Keratinocyte (primary cell): ENCODE measurements at regions not wholly inside any gene's neighbourhood (a gene's known extent, or its start where the extent isn't known, plus 50 kb on each side); places are given as distances from the start of the nearest gene placed in this dataset.

Experiments used
- DNase-seq: peaks from one replicate; pipeline ENCODE4 v3.0.0-alpha.2; 2011; ENCODE audit warnings: low read depth, missing footprints, low spot score
- FAIRE-seq: peaks from 2 replicates; lab custom pipeline; 2011; peaks lifted over from hg19 to GRCh38; lab: Jason Lieb, UNC
- H2AFZ ChIP-seq: 2 replicates; pipeline ENCODE4 v1.6.0; 2012; ENCODE audit warnings: low read length, control low read depth, inconsistent platforms; ENCODE audit not compliant: control insufficient read depth
- H3K27ac ChIP-seq: 2 replicates; pipeline ENCODE4 v1.5.1; 2011; ENCODE audit warnings: low read length; ENCODE audit not compliant: control insufficient read depth, insufficient read depth
- H3K27me3 ChIP-seq: 3 replicates; pipeline ENCODE4 v1.6.0; 2011; ENCODE audit warnings: low read length; ENCODE audit not compliant: control insufficient read depth, insufficient read depth; ENCODE audit errors: extremely low read depth
- H3K36me3 ChIP-seq, 2 experiments: 2 replicates in 1 of 2; 3 replicates in 1 of 2; pipeline ENCODE4 v1.5.1; 2011; ENCODE audit warnings: low read length in 2 of 2, mild to moderate bottlenecking in 1 of 2; ENCODE audit not compliant: control insufficient read depth in 2 of 2, insufficient read depth in 2 of 2; ENCODE audit errors: extremely low read depth in 1 of 2
- H3K4me1 ChIP-seq: 3 replicates; pipeline ENCODE4 v1.5.1; 2011; ENCODE audit warnings: low read length; ENCODE audit not compliant: control insufficient read depth, insufficient read depth; ENCODE audit errors: extremely low read depth
- H3K4me2 ChIP-seq: 3 replicates; pipeline ENCODE4 v1.6.0; 2011; ENCODE audit warnings: low read depth, low read length; ENCODE audit not compliant: control insufficient read depth, insufficient read depth; ENCODE audit errors: extremely low read depth
- H3K4me3 ChIP-seq, 3 experiments: fragments of 200-600 bp in 1 of 3; sonication (generic) in 1 of 3; 2 replicates in 2 of 3; 3 replicates in 1 of 3; pipeline ENCODE4 v1.5.1; 2011 to 2016; ENCODE audit warnings: low read length in 3 of 3, mild to moderate bottlenecking in 3 of 3, control low read depth in 2 of 3, inconsistent platforms in 1 of 3, low read depth in 1 of 3, mixed read lengths in 1 of 3, mixed run types in 1 of 3, moderate library complexity in 1 of 3; ENCODE audit not compliant: control insufficient read depth in 2 of 3, insufficient read depth in 2 of 3; ENCODE audit errors: extremely low read depth in 1 of 3
- H3K79me2 ChIP-seq: 2 replicates; pipeline ENCODE4 v1.6.0; 2012; ENCODE audit warnings: low read length; ENCODE audit not compliant: control insufficient read depth, insufficient read depth
- H3K9ac ChIP-seq: 3 replicates; pipeline ENCODE4 v1.6.0; 2011; ENCODE audit warnings: low read length; ENCODE audit not compliant: control insufficient read depth, insufficient read depth; ENCODE audit errors: extremely low read depth
- H3K9me1 ChIP-seq: 3 replicates; pipeline ENCODE4 v1.6.0; 2011; ENCODE audit warnings: low read length; ENCODE audit not compliant: control insufficient read depth, insufficient read depth; ENCODE audit errors: extremely low read depth
- H3K9me3 ChIP-seq: 2 replicates; pipeline ENCODE4 v1.5.1; 2012; ENCODE audit warnings: low read depth, low read length; ENCODE audit not compliant: control insufficient read depth
- H4K20me1 ChIP-seq: 3 replicates; pipeline ENCODE4 v1.6.0; 2011; ENCODE audit warnings: low read length; ENCODE audit not compliant: control insufficient read depth, insufficient read depth; ENCODE audit errors: extremely low read depth
- EZH2 ChIP-seq: IDR thresholded peaks from one replicate; pipeline ENCODE4 v1.6.1; 2012; ENCODE audit warnings: inconsistent platforms, mild to moderate bottlenecking, low read length, moderate library complexity
- dilution Hi-C: fragments of 300-500 bp; cut with MboI; formaldehyde crosslinking; loops from one replicate; pipeline ENCODE4 v1.7.0; 2020; ENCODE audit warnings: low sequenced_read_pairs; ENCODE audit not compliant: extremely low pct_ligation_motif_present
- TF ChIP-seq, protein P1 (sequence below), 3 experiments: IDR thresholded peaks in 1 of 3; conservative IDR thresholded peaks in 1 of 3; optimal IDR thresholded peaks in 1 of 3; 2 replicates in 2 of 3; 3 replicates in 1 of 3; pipeline versions ENCODE3 to v1.5.1; 2011; ENCODE audit warnings: low read length in 3 of 3, mild to moderate bottlenecking in 3 of 3, moderate library complexity in 2 of 3, control low read depth in 1 of 3, inconsistent platforms in 1 of 3; ENCODE audit not compliant: insufficient read depth in 2 of 3; ENCODE audit errors: extremely low read depth in 1 of 3

GRCh38 chr2:10966056-10966455 is 54.3 kb downstream of the KCNF1 start:
- no peaks in the 10 kb centered on the region for H3K9me1 ChIP-seq
- no peaks in the 10 kb centered on the region for H3K79me2 ChIP-seq
- no peaks in the 10 kb centered on the region for H3K4me1 ChIP-seq
- no peaks in the 10 kb centered on the region for H3K36me3 ChIP-seq
- no peak overlapping the region for H3K9ac ChIP-seq
- dilution Hi-C loops: no loop called here
- H3K27ac ChIP-seq: no peak overlapping the region
- DNase-seq (no peak), FAIRE-seq (no peak)
- H3K9me3 ChIP-seq: no peaks in the 10 kb centered on the region
- no peak overlapping the region for H3K4me2 ChIP-seq
- H4K20me1 ChIP-seq: no peaks in the 10 kb centered on the region
- H2AFZ ChIP-seq: no peak overlapping the region
- TF ChIP-seq, protein P1, sequence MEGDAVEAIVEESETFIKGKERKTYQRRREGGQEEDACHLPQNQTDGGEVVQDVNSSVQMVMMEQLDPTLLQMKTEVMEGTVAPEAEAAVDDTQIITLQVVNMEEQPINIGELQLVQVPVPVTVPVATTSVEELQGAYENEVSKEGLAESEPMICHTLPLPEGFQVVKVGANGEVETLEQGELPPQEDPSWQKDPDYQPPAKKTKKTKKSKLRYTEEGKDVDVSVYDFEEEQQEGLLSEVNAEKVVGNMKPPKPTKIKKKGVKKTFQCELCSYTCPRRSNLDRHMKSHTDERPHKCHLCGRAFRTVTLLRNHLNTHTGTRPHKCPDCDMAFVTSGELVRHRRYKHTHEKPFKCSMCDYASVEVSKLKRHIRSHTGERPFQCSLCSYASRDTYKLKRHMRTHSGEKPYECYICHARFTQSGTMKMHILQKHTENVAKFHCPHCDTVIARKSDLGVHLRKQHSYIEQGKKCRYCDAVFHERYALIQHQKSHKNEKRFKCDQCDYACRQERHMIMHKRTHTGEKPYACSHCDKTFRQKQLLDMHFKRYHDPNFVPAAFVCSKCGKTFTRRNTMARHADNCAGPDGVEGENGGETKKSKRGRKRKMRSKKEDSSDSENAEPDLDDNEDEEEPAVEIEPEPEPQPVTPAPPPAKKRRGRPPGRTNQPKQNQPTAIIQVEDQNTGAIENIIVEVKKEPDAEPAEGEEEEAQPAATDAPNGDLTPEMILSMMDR (optimal IDR thresholded peaks at IDR 0.05 in 1 of 3, IDR thresholded peaks at IDR 0.05 in 1 of 3, conservative IDR thresholded peaks at IDR 0.05 in 1 of 3; ENCODE audit: extremely low read depth in 1 of 3, insufficient read depth in 2 of 3, low read length in 3 of 3): no peak
- no peak for TF ChIP-seq EZH2
- peaks cover 24% of the 10 kb centered on the region for H3K27me3 ChIP-seq
- no peak overlapping the region for H3K4me3 ChIP-seq

GRCh38 chr2:10966741-10967140 is 55.0 kb downstream of the KCNF1 start:
- Histone ChIP-seq H3K9ac (no peak overlapping the region), H3K4me1 (no peaks in the 10 kb centered on the region), H3K27me3 (peaks cover 24% of the 10 kb centered on the region), H2AFZ (no peak overlapping the region), H3K36me3 (no peaks in the 10 kb centered on the region), H3K4me2 (no peak overlapping the region), H3K4me3 (no peak overlapping the region), H3K79me2 (no peaks in the 10 kb centered on the region), H3K9me3 (no peaks in the 10 kb centered on the region), H3K9me1 (no peaks in the 10 kb centered on the region), H4K20me1 (no peaks in the 10 kb centered on the region), H3K27ac (no peak overlapping the region)
- no peak for TF ChIP-seq EZH2
- TF ChIP-seq, protein P1 (optimal IDR thresholded peaks at IDR 0.05 in 1 of 3, IDR thresholded peaks at IDR 0.05 in 1 of 3, conservative IDR thresholded peaks at IDR 0.05 in 1 of 3; ENCODE audit: extremely low read depth in 1 of 3, insufficient read depth in 2 of 3, low read length in 3 of 3): no peak
- DNase-seq (no peak), FAIRE-seq (no peak)
- dilution Hi-C loops: no loop called here
